GM19351 (cell line): ENCODE measurements at regions not wholly inside any gene's neighbourhood (a gene's known extent, or its start where the extent isn't known, plus 50 kb on each side); places are given as distances from the start of the nearest gene placed in this dataset.

Experiments used
- ATAC-seq: cut with Tn5 transposase; IDR thresholded peaks from one replicate; pipeline ENCODE4 v1.9.1; 2021; ENCODE audit warnings: mild to moderate bottlenecking, moderate library complexity; ENCODE audit not compliant: unreplicated experiment

DNA sequence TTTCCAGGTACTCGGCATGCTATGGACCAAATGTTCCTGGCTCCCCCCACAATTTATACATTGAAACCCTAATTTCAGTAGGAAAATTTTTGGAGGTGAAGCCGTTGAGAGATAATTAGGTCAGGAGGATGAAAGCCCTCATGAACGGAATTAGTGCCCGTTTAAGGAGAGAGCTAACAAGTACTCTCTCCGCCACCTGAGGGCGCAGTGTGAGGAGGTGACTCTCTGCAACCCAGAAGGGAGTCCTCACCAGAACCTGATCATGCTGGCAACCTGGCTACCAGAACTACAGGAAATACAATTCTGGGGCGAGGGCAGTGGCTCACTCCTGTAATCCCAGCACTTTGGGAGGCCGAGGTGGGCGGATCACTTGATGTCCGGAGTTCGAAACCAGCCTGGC, 397.8 kb downstream of the SLITRK5 start:
- no peak for ATAC-seq

DNA sequence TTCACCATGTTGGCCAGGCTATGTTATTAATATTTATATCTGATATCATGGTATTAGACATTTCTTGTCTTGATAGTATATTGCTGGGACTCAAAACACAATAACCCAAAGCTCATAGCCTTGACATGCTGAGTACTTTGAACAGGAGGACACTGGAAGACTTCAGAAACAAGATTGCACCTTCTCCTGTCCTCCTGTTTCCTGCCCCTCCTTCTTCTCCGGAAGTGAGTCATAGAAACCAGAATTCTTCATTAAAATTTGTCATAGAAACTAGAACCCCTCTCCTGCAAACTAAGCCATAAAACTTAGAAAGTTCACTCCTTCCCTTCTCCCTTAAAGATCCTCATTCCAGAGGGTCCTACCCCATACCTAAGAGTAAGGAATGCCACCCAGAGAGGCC, 400.2 kb downstream of the SLITRK5 start:
- no peak for ATAC-seq

DNA sequence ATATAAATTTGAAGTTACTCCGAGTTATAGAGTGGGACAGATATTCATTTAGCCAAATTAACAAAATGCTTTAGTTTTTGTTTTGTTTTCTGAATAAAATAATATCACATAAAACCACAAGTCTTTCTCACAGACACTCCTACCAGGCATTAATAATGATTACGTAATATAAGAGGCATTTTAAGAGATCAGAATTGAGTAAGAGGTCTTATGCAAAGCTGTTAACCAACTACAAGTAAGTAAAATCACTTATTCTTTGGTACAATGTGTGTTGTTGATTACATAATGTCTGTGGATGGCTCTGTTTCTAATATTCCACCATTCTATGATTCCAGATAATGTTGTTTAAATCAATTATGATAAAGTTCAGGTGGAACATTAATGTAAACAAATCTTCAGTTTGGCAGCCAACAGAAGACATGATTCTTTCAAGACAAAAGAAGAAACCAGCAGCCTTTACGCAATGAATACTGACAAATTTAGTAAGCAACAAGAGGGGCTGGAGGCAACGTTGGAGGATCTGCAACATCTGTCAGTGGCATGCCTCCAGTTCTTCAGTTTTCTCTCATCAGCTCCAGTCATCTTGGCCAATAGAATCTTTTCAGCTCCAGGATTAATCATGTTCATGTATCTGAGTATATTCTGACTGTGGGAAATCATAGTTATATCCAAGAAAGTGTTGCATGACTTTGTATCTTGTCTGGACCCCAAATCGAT, 403.8 kb downstream of the SLITRK5 start:
- ATAC-seq, result no peak

DNA sequence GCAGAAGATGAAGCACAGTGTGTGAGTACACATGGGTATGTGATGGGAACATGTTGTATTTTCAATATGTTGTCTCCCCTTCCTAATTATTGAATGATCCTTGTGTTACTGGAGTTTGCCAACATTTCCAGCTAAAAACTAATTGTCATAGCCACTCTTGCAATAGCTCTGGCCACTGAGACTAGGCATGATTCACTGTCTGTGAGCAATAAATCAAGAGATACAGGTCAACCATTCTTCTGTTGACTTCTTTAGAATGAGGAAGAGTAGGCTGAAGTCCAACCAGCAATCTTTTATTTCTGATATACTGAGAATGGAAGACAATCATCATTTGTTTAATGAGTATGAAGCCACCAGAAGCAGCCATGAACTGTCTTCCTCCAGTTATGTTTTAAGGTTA, 413.9 kb downstream of the SLITRK5 start:
- no peak for ATAC-seq

DNA sequence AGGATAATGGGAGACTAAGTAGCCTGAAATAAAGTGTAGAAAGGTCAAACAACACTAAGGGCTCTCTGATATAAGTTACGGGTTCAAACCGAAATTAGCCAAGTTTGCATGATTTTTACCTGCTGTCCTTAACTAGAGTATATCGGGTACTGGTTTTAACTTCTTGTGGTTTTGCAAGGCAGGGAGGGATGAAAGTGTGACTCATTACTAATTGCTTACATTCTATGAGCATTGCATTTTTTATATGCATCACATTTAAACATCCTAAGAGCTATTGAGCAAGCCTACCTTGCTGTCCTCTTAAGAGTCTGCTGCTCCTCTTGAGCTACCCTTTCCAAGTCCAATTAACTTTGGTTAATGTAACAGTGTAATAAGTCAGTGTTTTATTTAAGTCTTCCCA, 415.4 kb downstream of the SLITRK5 start:
- ATAC-seq, result no peak

DNA sequence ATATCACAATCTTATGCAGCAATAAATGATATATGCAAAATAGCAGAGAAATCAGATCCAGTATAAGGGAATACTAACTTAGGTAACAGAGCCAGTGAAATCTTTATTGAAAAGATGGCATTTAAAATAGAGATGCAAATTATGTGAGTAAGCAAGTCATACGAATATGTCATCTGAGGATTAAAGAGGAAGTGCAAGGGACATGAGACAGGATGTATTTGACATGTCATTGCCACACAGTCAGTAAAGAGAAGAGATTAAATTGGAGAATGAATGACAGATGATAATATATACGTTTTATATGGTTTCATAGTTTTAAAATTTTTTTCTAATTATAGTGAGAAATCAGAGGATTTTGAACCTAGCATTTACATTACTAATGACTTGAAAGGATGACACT, 426.4 kb downstream of the SLITRK5 start:
- ATAC-seq, result no peak

DNA sequence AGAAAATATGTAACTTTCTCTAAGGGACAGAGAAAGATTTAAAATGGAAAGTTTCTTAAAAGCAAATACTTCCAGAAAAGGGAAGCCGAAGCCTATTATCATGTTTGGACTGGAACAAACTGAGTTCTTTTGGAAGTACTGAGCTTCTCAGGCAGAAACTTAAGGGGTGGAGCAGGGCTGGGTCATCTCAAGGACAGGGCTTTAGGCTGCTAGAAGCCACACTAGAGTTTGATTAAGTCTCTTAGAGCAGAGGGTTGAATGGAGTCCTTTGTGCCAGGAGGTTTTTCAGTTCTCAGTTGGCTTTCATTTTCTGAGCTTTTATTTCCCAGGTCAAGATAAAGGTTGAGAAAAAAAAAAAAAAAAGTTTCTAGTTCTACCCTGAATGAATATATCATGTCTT, 432.7 kb downstream of the SLITRK5 start:
- ATAC-seq, result no peak

DNA sequence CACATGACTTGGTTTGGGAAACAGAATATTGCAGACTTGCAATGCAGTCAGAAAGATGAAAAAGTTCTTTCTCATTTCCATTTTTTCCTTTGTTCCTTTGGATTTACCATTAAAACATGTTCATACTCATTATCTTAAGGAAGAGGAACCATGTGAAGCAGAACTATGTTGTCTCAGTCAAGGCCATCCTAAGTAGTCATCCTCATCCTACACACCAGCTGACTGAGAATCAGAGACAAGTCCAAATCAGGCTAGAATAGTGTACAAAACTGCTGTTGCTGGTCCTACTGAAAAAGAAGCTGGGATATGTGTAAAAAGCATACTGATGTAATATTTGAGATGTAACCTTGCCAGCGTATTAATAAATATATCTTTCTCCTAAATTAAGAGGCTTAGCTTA, 433.4 kb downstream of the SLITRK5 start:
- no peak for ATAC-seq

DNA sequence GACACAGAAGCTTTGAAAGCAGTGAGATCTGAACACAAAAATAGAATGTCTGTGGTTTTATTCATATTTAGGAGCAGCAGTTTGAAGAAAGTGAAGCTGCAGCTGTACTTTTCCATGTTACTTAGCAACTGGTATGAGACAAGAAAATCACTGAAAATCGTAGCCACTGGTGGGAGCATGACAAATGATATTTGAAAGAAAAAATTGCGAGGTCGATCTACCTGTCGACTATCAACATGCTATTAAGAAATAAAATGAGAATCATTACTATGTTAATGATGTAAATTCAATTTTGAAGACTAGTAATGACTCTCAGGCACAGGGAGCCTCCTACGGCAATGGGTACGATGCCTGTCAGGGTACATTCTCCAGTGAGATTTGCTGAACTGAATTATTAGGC, 436.4 kb downstream of the SLITRK5 start:
- ATAC-seq, result no peak

DNA sequence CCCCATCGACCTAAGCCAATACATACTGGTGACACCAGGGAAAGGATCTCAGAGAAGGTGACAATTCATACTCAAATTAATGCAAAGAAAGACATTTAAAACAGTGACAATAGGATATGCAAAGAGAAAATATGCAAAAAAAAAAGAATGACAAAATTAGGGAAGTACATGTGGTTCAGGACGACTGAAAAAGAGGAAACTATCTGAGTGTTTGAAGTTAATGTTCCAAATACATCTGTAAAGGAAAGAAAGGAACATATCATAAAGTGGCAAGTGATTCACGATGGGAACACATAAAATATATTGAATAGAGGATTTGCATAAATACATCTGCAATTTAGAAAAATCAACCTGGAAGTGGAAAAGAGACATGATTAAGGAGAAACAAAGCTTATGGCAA, 441.4 kb downstream of the SLITRK5 start:
- no peak for ATAC-seq

DNA sequence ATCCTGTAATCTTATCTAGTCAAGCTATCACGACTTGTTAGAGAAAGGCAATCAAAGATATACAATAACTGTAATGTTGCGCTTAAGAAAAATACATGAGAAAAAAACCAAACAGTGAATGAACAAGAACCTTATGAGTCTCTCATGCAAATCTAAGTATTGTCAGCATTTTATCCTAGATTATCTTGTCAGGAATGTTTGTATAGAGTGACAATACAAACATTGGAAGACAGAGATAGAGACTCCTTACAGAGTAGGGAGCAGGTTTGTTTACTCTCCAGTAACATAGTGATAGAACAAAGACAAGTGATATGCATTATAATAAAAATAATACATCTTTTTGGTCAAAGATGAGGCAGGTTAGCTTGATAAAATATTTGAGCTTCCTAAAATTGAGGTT, 444.8 kb downstream of the SLITRK5 start:
- no peak for ATAC-seq

DNA sequence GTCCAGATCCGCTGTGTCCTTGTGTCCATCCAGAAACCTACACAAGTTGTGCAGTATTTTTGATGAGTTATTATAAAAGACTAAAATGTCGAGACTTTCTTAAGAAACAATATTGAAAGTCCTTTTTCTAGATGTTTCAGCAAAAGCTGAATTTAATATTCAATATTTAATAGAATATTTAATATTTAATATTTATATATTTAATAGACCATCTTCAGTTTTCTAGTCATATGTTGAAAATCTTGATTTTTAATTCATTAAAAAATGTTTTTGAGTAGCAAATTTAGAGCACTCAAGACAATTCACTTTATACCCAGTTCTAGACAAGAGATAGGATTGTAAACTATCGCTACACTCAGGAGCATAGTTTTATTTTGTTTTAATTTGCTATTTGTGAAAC, 447.8 kb downstream of the SLITRK5 start:
- no peak for ATAC-seq

DNA sequence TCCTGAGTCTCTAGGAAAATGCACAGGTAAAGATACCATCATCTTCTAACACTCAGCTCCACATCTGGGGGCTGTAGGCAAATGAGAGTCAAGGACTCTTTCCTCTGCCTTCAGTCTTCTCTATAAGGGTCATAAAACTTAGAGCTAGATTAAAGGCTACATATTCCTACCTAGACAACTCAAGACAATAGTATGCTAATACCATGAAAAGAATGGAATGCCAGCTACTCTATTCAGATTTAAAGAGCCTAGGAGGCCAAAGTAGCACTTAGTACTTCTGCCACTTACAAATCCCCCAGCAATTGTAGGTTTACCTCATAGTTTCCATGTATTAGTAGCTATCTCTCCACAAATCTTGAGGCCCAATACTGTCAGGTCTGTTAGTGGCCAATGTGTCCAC, 453.0 kb downstream of the SLITRK5 start:
- ATAC-seq, result no peak

DNA sequence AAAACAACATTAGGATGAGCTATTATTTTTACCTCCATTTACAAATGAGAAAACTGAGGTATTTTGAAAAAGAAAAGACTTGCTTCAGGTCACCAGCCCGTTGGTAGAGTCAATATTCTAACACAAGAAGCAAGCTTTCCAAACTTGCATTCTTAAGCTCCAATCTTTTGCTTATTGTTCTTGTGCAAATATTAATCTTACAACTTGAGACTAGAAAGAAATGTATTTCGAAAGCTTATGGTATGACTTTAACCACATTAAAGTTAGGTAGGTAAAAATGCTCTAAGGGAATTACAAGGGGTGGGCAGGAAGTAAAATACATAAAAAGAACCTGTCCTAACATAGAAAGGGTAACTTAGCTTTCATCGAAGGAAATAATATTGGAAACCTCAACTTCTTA, 453.9 kb downstream of the SLITRK5 start:
- ATAC-seq, result no peak

DNA sequence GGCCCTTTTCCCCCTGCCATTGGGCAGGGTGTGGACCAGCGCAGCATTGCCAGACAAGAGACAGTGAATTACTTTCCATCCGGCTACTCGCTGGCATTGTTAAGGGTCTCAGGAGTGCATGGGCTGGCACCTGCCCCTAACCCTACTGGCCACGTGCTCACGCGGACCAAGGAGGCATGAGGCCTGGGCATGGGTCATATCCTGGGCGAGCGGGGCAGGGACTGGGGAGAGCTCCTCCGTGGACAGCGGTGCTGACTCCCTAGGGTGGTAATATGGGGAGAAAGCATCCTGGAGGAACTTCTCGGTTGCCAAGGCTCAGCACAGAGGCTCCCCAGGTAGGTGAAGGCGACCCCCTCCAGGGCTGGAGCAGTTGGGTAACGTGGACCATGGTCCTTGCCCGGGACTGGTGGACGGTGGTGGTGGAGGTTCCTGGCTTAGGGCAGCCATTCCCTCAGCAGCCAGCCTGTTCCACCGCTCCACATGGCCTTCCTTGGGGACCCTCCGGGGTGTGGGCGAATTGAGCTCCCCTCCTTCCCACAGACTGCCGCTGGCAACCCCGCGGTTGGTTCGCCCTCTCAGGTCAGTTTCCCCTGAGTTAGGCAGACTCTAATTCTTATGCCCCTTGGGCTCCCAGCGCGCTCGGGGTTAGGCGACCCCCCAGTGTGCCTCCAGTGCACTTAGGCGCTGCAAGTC, 465.1 kb downstream of the SLITRK5 start:
- no peak for ATAC-seq

DNA sequence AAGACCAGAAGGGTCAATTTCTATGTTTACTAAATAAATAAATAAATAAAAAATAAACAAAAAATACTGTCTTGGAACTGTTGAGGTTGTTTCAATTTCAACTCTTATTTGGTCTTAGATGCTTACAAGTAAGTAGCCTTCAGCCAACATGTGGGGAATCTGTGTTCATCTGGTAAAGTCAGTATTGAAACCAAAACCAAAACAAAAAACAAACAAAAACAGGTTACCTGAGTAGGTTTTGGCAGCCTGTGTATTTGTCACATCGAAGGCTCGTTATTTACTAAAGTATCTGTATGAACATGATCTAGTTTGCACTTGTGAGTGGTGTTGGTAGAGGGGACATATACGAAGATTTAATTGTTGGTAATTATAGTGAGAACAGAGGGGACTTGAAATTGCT, 471.5 kb downstream of the SLITRK5 start:
- no peak for ATAC-seq

DNA sequence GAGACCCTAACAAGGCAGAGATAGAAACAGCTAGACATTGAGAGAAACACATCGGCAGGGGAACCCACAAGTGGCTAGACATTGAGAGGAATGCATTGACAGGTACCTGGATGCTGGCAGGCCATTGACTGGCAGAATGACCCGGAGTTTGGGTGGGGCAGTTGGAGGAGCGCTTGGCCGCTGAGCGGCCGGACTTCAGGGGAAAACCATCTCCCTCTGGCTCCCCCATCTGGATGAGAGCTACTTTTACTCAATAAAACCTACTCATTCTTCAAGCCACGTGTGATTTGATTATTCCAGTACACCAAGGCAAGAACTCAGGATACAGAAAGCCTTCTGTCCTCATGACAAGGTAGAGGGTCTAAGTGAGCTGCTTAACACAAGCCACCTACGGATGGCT, 473.4 kb downstream of the SLITRK5 start:
- ATAC-seq, result no peak

DNA sequence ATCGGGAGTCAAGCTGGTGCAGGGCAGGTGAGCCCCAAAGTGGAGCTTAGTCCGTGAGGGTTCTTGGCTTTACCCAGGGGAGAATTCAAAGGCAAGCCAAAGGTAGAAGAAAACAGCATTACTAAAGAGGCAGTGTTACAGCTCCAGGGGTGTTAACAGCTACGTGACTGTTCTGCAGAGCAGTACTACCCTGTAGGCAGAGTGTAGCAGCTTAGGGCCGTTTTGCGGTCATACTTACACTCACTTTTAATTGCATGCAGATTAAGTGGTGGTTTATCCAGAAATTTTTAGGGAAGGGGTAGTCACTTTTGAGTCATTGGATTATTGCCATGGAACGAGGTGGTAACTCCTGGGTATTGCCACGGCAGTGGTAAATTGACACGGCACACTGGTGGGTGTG, 482.2 kb downstream of the SLITRK5 start:
- no peak for ATAC-seq

DNA sequence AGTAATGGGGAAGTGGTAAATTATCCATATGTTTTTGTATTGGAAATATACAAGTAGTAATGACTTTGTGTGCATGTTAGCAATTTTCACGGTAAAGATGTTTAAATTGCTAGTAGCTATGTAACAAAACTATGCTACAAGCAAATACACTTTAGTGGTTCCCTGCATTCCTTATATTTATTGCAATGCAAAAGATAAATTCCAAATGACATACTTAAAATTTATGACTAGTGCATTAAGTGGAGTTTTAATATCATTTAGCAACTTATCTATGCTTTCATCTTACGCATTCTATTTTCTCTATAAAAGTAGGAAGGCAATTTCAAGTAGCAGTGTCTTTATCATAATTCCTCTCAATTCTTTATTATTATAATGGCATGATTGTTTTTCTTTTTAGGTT, 482.8 kb downstream of the SLITRK5 start:
- no peak for ATAC-seq

DNA sequence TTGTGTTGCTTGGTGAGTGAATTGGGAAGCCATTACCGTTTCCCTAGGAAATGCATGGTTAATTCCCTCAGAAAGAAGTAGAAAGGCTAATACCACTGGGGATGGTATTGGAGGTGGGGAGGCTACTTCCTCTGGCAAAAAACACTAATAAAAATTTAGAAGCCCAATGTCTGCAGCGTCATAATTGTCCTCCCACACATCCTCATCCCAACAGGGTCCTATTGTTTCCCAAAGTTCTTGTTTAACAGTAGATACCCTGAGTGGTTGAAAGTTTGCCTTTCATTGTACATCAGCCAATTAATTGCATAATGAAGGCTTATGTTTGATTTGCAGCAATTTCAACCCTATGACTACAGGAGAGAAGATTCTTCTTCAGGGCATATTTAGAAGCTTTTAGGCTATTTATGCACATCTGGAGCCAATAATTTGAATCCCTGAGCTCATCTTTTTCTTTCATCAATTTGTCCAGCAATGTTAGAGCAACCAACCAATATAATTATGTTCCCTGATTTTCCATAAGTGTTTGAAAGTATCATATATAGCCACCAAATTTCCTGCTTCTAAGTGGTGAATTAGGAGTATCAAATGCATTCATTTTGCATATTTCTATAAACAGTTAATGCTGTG, 491.0 kb downstream of the SLITRK5 start:
- ATAC-seq, result no peak

DNA sequence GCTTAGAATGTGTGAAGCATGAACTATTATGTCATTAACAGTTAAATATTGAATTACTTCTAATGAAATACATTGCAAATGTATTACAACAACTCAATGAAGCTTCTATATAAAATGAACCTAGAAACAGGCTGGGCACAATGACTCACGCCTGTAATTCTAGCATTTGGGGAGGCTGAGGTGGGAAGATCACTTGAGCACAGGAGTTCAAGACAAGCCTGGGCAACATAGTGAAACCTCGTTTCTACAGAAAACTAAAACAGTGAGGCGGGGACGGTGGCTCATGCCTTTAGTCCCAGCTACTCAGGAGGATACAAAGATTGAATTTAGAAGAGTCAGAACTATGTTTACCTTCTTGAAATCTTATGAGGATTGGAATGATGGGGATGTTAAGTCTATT, 505.1 kb downstream of the SLITRK5 start:
- ATAC-seq, result no peak

DNA sequence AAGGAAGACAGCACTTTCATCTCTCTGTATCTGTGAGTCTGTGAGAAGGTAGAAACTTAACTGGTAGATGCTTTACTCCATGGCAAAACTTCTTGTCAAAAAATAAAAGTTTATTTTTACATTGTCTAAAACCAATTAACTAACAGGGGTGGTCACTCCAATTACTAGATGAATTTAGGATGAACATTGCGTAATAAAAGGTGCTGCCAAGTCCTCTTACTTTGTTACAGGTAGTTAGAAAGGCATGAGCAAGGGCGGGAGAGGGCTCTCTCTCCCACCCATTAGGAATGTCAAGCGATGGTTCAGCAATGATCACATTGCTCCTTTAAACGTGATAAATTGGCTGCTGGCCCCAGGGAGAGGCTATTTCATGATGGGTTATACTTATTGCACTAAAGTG, 512.3 kb downstream of the SLITRK5 start:
- ATAC-seq, result no peak
